ENCODE measurements at regions not wholly inside any gene's neighbourhood (a gene's known extent, or its start where the extent isn't known, plus 50 kb on each side); places are given as distances from the start of the nearest gene placed in this dataset.

DNA sequence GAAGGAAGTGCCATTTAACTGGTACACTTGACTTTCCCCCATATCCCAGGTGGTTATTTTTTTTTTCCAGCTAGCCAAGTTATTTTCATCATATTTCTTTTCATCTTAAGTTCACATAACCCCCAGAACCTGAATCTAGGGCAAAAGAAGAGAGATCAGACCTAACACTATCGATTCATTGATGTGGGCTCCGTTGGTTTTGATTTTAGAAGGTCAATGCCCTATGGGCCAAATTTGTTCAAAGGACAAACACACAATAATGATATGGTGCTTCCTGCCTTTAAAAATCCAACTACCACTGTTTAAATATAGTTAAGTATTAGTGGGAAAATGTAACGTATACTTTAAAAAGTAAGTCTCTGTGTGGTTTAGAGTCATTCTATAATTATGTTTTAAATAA lies 665.7 kb downstream of the ZNF674 start:
- no peak for DNase-seq (ENCODE audit: low read depth in 2 of 2)

DNA sequence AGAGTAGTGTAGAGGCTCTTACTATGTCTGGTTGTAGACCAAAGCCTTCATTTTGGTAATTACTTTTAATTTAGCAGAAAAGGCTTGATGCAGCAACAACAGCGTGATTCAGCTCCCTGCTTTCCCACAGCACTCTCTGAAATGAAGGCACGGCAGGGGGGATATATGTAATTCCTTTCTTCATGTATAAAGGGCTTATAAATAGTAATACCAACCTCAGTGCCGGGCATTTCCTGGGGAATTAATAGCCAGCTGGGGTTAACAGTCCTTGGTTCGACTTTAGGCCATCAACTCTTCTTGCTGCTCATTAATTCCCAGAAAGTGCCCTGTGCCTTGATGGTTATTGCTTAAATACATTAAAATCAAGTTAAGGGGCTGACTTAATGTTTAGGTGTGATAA lies 669.0 kb downstream of the ZNF674 start:
- DNase-seq (ENCODE audit: low read depth in 2 of 2): no peak

DNA sequence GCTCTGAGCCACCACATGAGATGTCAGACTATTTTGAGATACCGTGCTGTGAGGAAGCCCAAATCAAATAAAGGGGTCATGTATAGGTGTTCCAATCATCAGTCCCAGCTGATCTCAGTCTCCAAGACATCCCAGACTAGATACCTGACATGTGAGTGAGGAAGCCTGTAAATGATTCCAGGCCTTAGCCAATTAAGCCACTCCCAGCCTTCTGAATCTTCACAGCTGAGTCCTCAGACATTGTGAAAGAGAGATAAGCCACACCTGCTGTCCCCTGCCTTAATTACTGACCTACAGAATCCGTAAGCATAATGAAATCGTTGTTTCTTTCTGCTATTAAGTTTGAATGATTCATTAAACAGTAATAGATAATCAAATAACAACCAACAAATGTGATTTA lies 671.4 kb downstream of the ZNF674 start:
- no peak for DNase-seq (ENCODE audit: low read depth in 2 of 2)

DNA sequence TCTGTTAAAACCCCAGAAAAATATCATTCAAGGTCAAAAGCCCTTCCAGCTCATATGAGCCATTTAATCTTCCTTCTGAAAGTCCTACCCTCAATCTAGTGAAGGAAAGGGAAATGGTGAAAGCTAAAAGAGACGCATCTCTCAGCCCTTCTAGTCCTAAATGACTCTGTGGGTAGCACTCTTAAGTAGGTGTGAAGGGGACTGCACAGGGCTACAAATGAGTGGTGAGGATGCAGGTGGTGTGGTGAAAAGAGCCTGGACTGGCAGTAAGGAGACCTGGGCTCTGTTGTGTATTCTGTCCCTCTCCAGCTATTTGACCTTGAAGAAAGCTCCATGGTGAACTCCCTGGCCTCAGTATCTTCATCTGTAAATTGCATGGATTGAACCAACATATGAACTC lies 671.8 kb upstream of the DIPK2B start:
- no peak for DNase-seq (ENCODE audit: low read depth in 2 of 2)

DNA sequence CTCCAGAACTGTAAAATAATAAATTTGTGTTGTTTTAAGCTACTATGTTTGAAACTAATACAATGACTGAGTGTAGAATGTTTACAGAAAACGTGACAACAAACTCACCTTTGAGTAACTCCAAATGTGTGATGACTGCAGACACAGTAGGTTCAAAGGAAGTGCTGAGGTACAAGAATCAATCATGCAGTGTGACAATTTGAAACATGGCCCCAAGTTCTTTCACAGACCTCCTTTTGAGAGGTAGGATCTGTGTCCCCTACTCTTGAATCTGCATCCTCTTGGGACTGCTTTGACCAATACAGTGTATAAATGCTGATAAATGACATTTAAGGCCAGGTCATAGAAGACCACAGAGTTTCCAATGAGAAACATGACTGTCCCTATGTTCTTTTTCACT lies 667.7 kb upstream of the DIPK2B start:
- DNase-seq (ENCODE audit: low read depth in 2 of 2): no peak

DNA sequence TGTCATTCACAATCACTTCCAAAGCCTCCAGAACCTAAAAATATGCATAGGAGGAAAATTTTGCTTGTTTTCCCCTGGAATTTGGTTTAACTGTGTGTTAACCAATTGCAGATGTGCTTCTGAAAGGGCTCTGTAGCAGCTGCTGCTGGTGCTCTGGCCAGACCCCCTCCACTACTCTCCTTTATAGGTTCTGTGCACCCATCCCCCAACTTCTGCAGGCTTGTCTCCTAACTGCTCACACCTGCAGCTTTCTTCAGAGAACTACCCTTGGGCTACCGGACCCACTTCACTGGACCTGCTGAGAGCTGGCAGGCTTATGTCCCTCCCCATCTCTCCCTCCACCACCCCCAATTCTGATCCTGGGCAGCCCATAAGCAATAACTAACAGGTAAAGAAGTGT lies 662.1 kb upstream of the DIPK2B start:
- DNase-seq (ENCODE audit: low read depth in 2 of 2): no peak

DNA sequence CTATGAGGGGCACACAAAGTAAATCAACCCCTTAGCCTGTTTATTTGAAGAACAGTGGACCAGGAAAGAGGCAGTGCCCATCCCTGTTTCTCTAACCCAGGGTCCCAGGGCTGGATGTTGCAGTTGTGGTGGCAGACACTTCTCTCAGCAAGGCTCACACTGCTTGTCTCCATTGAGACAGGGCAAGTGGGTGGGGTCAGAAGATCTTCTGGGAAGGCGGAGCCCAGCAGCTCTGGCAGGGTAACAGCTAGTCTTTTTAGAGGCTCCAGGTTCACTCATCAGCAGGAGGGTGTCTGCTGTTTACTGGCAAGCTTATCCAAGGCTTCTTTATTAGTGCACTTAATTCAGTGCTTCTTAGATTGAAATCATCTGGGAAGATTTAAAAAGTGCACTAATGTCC lies 659.8 kb upstream of the DIPK2B start:
- DNase-seq (ENCODE audit: low read depth in 2 of 2): no peak

DNA sequence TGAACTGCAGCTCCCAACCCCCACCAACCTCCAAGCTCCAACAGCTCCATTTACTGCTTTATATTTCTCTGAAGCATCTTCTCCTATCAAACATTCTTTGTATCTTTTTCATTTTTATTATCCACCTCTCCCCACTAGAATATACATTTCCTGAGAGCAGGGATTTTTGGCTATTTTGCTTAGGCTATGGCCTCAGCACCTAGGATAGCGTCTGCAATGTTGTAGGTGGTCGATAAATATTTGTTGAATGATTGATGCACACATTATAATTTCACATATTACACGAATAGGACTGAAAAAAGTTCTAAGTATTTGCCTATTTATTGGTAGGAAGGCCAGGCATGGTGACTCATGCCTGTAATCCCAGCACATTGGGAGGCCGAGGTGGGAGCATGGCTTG lies 658.7 kb upstream of the DIPK2B start:
- DNase-seq (ENCODE audit: low read depth in 2 of 2): no peak

DNA sequence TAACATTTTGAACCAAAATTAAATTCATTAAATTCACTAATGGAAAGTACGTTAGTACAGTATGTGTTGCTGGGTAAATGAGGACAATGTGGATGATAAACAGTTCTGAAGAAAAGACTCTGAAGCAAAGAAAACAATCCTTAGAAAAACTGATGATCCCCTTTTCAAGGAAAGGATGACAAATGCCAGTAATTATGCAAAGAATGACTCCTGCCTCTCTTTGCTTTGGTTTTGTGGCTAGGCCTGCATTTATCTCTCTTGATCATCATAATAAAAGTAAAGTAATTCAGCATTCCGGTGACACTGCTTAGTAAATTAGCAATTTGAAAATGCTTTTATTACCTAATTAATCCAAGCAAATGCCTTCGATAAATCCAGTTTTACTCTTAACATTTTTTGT lies 652.2 kb upstream of the DIPK2B start:
- DNase-seq (ENCODE audit: low read depth in 2 of 2): no peak

DNA sequence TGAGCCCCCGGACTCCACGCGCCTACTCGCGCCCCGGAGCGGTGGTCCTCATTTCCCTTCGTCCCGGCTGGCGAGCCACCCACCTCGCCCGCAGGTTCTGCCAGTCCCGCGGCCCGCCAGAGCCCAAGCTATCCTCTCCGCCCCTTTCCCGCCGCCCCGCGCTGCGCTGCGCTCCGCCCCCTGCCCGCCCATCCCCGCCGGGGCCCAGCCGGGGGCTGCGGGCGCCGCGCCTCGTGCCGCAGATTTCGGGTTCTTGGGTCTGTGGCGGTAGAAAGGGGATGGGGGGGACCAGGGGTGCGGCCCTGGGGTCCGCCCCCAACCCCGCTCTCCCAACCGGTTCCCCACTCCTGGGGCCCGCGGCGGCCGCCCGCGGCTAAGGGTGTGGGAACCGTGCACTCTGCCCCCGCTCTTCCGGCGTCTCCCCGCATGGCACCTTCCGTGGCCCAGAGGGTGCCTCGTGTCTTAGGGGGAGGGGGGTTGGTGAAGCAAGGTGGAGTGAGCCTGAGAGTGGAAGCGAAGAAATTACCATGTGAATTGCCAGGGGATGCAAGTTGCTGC lies 650.8 kb upstream of the DIPK2B start:
- DNase-seq (ENCODE audit: low read depth in 2 of 2): peak; percentile 47 to 57

DNA sequence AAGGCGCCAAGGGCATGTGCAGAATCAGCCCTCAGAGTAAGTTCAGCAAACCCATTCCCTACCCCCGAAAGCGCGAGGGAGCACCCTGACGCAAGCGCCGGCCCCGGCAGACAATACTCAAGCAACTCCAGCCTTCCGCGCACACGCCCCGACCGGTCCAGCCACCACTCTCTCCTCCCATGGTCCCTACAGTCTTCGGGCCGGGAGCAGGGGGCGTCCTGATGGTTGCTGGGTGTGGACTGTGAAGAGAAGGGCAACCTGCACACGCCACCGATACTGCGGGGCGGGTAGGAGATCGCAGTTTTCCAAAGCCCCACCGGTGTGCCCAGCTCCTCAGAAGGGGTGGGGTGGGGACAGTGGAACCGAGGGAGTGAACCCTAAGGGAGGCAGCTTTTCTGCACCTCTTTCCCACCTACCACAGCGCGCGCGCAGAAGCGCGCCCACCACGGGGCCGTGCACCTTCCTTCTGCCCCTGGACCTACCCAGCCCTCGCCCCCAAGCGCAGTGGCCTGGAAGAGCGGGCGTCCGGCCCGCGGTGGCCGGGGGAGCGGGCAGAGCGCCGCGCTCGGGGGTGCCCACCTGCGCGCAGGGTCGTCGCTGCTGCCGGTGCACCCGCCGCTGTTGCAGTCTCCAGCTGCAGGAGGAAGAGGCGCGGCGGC lies 650.2 kb upstream of the DIPK2B start:
- no peak for DNase-seq (ENCODE audit: low read depth in 2 of 2)

DNA sequence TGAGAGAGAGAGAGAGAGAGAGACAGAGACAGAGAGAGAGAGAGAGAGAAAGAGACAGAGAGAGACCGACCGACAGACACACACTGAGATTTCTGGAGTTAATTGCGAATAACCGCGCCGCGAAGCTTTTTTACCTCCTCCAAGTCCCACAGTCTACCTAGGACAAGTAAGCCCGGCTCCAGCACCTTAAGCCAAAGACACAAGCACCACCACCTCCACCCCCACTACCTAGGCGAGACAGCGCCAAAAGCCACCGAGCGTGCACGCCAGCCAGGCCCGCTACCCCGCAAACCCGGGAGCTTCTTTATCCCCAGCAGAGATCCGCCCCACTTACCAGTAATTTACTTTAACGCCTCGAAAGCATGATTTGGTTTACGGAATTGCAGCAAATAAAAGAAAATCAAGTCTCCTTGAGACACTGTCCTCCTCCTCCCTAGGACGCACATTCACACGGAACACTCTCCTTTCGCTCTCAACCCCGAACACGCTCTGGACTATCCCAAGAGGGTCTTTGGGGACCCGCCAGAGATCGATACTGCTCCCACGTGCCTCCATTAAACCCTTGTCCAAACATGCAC lies 649.6 kb upstream of the DIPK2B start:
- DNase-seq (ENCODE audit: low read depth in 2 of 2): peak in 1 of 2 donors; percentile 19

DNA sequence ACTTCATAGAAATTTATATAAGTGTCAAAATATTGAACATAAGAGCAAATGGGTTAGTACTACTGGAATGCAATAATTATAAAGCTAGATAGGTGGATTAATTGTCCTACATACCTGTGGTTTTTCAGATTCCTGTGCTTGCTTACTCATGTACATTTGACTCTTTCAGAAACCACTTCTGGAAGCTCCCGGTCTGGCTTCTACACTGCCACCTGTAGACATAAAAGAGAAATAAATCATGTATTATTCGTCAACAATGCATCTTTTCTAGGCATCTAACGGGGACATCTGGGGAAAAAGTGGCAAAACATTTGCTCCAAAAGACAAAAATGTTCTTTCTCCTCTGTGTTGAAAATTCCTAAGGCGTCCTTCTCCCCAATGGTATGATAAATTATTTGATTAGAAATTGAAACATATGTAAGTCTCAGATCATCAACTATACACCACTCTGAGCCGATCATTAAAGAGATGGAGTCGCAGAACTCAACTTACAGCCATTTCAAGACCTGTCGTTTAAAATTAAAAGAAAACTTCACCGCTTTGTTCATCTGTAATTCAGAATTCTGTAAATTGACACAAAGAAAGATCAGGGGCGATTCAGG lies 648.7 kb upstream of the DIPK2B start:
- DNase-seq (ENCODE audit: low read depth in 2 of 2): no peak

DNA sequence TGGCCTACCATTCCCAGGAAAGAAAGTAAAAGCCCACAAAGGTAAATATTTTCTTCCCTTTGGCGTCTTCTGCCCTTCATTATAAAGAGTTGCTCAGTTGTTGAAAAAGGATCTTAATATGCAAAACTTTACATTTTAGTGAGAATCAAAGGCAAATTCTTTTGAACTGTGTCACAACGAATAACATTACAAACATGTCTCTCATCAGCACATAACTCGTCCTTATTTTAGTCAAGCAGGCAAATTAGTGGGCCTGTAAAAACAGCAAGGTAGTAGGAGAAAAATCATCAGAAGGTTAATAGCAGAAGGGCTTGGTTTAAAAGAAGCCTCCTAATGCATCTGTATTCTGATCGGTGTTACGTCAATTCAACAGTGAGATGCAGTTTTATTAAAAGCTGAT lies 647.3 kb upstream of the DIPK2B start:
- no peak for DNase-seq (ENCODE audit: low read depth in 2 of 2)

DNA sequence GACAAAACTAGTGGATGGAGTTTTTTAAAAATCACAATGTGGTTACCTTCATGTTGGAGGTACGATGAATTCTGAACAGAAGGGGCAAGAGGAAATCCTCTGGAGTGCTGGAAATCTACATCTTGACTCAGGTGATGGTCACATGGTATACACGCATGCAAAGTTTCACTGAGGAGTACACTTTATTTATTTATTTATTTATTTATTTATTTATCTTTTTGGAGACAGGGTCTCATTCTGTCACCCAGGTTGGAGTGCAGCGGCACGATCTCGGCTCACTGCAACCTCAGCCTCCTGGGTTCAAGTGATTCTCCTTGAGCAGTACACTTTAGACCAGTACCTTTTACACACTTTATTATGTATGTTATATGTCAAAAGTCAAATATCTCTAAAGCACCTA lies 645.7 kb upstream of the DIPK2B start:
- DNase-seq (ENCODE audit: low read depth in 2 of 2): no peak

DNA sequence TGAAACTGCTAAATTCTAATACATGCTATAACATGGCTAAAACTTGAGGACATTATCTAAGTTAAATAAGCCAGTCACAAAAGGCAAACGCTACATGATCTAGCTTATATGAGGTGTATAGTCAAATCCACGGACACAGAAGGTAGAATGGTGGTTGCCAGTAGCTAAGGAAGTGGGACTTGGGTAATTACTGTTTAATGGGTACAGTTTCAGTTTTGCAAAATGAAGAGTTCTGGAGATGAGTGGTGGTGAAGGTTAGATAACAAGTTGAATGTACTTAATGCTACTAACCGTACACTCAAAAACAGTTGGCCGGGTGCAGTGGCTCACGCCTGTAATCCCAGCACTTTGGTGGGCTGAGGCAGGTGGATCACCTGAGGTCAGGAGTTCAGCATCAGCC lies 644.5 kb upstream of the DIPK2B start:
- no peak for DNase-seq (ENCODE audit: low read depth in 2 of 2)

DNA sequence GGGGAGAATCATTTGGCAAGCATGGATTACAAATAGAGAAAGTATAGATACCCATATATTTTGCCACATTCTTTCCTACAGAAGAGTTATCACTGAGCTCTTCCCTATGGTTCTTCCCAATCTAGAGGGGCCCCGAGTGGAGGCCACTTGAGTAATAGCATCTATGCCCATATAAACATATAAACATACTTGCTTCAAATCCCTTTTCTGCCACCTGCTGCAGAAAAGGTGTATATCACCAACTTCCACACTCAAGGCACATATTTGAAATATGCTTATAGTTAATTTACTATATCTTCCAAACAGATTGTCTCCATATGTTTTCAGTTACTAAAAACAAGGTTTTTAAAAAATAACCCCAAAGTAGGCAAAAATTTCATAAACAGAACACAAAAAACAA lies 642.8 kb upstream of the DIPK2B start:
- no peak for DNase-seq (ENCODE audit: low read depth in 2 of 2)

DNA sequence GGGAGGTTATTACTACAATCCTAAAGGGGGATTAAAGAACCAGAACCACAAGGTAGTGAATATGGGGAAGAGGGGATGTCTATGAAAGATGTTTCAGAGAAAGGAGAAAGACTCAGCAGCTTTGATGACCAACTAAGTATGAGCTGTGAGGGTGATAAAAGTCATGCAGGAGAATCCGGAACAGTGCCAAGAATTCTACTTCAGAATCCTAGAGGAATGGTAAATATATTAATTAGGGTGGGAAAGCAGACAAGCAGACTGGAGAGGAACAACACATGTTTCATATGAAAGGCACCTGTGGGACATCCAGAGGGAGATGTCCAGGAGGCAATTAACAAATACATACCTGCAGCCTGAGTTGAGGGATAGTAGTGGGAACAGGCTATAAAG lies 642.2 kb upstream of the DIPK2B start:
- no peak for DNase-seq (ENCODE audit: low read depth in 2 of 2)

DNA sequence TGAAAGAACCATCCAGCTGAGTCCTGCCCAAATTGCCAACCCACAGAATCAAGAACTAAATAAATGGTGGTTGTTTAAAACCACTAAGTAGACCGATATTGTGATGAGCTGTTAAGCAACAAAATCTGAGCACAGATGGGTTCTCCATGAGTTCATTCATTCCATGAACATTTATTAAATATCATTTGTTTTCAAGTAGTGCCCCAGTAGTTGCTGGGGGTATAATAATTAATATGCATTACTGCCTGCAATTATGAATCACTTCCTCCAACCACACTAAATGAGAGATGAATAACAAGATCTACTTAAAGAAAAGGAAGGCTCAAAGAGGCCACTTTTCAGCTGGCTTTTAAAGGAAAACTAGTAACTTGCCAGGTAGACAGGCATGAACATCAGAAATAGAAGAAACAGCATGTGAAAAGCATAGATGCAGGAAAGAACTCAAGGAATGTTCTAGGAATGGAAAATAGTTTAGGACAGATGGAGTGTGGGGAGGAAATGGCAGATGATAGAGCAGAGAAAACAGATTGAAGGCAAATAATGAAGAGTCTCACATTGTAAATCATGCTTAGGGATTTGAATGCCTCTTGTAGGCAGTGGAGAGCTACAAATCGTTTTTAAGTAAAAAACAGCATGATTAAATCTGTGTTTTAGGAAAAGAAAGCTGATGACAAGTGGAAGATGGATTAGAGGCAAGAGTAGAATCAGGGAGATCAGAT lies 641.7 kb upstream of the DIPK2B start:
- no peak for DNase-seq (ENCODE audit: low read depth in 2 of 2)

DNA sequence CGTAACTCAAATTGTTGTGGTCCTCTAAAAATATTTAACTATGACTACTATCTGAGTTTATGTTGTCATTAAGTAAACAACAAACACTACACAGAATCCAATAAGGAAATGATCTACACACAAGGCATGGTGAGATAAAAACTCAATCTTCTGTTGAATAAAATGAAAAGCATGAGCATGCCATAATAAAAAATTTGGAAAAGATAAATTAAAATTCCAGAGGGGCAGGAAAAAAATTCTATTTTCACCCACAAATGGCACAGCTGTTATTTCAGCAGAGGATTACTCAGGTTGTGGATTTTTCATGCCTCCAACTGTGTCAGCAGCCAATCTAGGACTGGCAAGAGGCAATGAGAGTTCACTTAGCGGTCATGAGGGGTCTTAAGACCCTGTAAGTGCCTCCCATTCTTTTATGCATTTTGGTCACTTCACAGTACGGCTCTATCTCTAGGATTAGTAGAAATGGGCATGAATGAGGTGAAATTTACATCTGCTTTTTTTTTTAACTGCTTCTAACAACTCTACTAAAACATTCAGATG lies 639.8 kb upstream of the DIPK2B start:
- DNase-seq (ENCODE audit: low read depth in 2 of 2): no peak

DNA sequence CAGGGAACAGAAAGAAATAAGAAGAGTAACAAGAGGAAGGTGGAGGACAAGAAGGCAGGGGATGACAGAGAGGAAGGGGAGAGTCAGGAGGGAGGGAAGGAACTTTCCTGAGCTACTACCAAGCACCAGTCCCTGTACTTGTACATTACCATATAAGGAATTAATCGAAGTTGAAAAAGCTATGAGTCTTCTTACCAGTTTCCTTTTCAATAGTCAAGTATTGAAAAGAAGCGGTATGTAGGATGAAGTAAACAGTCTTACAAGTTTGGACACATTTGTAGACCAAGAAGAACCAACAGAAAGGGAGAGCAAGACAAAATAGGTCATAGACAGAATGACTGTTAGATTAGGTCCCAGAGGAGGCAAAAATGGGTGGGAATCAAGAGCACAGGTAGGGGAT lies 629.7 kb upstream of the DIPK2B start:
- no peak for DNase-seq (ENCODE audit: low read depth in 2 of 2)

DNA sequence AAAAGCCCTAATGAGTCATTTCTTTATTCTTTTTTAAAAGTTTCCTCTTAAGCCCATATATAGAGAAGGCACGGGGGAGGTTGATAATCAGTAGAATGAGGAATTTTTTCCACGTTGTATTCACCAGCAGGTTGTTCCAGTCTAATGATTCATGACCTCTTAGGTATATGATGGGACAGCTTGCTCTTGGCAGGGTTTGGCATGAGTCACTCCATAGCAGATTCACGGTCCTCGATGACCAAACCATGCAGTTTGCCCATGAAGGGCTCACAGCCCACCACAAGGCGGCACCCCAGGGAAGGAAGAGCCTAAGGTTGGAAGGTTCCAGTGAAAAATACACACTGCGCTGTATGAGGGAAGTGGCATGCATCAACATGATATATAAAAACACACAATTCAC lies 623.8 kb upstream of the DIPK2B start:
- DNase-seq (ENCODE audit: low read depth in 2 of 2): peak; percentile 47 to 48

DNA sequence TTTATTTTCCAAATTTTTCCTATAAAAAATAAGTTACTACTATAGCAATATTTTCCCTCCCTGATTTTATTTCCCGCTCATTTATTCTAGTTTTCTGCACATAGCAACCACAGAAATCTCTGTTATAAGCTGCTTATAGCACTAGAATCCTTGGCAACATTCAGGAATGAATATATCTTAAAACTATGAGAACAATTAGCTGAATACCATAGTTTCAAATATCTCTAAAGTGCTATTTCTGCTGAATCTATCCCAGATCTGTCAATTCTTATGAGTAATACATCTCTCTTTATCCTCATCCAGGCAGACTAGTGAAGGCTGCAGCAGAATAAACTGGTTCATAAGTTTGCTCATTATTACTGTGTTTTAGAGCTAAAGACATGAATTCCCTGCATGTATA lies 622.9 kb upstream of the DIPK2B start:
- DNase-seq (ENCODE audit: low read depth in 2 of 2): no peak
